ENCODE measurements at regions not wholly inside any gene's neighbourhood (a gene's known extent, or its start where the extent isn't known, plus 50 kb on each side); places are given as distances from the start of the nearest gene placed in this dataset.

- Histone ChIP-seq H2BK120ac (ENCODE audit: low read depth, low read length, poor library complexity, severe bottlenecking) (no peak overlapping the region), H3K27me3 (ENCODE audit: insufficient read depth, low read length) (no peaks in the 10 kb centered on the region), H2BK5ac (ENCODE audit: insufficient read length, low read length) (no peak overlapping the region), H3K79me1 (ENCODE audit: insufficient read depth, low read depth, low read length, poor library complexity, severe bottlenecking) (no peaks in the 10 kb centered on the region), H3K14ac (ENCODE audit: insufficient read depth, low read length) (no peak overlapping the region), H4K8ac (replicated peaks; ENCODE audit: insufficient read length, low read depth, low read length) (no peak overlapping the region), H3K23me2 (ENCODE audit: insufficient read length, low read depth, low read length, poor library complexity, severe bottlenecking) (no peaks in the 10 kb centered on the region), H2BK12ac (ENCODE audit: insufficient read length, low read depth, low read length) (no peak overlapping the region), H3K23ac (ENCODE audit: insufficient read length, low read depth, low read length) (no peak overlapping the region), H2AK5ac (ENCODE audit: insufficient read length, low read length) (no peak overlapping the region), H3K79me2 (ENCODE audit: insufficient read depth, low read length) (no peaks in the 10 kb centered on the region), H4K5ac (ENCODE audit: insufficient read length, low read depth, low read length) (no peak overlapping the region), H3K18ac (ENCODE audit: insufficient read length, low read depth, low read length) (no peak overlapping the region), H4K91ac (ENCODE audit: insufficient read length, low read depth, low read length) (no peak overlapping the region), H4K20me1 (ENCODE audit: control insufficient read depth, insufficient read depth, insufficient read length) (no peaks in the 10 kb centered on the region), H3K4ac (ENCODE audit: low read depth, low read length) (no peak overlapping the region), H2BK20ac (ENCODE audit: low read depth, low read length, poor library complexity, severe bottlenecking) (no peak overlapping the region), H3T11ph (ENCODE audit: low read length) (no peak overlapping the region), H2AFZ (ENCODE audit: low read length) (no peak overlapping the region), H3K4me1 (ENCODE audit: insufficient read depth, low read length) (peaks cover 5% of the 10 kb centered on the region; the same call in 1 of the 2 replicates), H3K9ac (ENCODE audit: extremely low read depth, insufficient read length, low read length) (no peak overlapping the region), H3K4me2 (ENCODE audit: insufficient read depth, insufficient read length, low read length) (no peak overlapping the region), H3K9me3 (ENCODE audit: control insufficient read depth, low read depth, low read length) (no peaks in the 10 kb centered on the region), H3K56ac (ENCODE audit: insufficient read length, low read depth, low read length) (no peak overlapping the region), H2BK15ac (ENCODE audit: low read depth, low read length) (no peak overlapping the region), H3K27ac (ENCODE audit: insufficient read length, low read depth, low read length) (no peak overlapping the region)
- Mint-ChIP-seq H3K36me3 (ENCODE audit: insufficient read depth in 1 of 3, low read depth in 3 of 3) (no peaks in the 10 kb centered on the region), H3K9me3 (no peaks in the 10 kb centered on the region), H3K27me3 (ENCODE audit: low read depth) (peaks cover 1% of the 10 kb centered on the region; the same call in 1 of the 2 replicates), H3K27ac (no peak overlapping the region), H3K4me3 (no peak overlapping the region), H3K4me1 (peaks cover 7 to 8% of the 10 kb centered on the region in 2 experiments)
- no peak for TF ChIP-seq CTCF (conservative IDR thresholded peaks at IDR 0.05)
- DNase-seq: no peak
These were observed 203.4 kb upstream of the POU3F3 start for GRCh38 chr2:104650405-104650996.

All from H9 (cell line).